K562 (cell line): ENCODE measurements at regions not wholly inside any gene's neighbourhood (a gene's known extent, or its start where the extent isn't known, plus 50 kb on each side); places are given as distances from the start of the nearest gene placed in this dataset.

Experiments used
- ATAC-seq: fragments of 200-7000 bp; cut with Tn5 transposase; 3 replicates; pipeline ENCODE4 v1.9.1; 2020; ENCODE audit warnings: moderate library complexity
- BruUV-seq: library from RNA; stranded (reverse); fragments of 400-500 nt; replicated peaks from 2 replicates; lab custom pipeline; 2021; lab: Mats Ljungman, UMichigan
- CTCF ChIA-PET: fragments of 300-600 bp; formaldehyde crosslinking; extraction: SDS; loops from one replicate; lab custom pipeline; 2021; ENCODE audit warnings: low intra/inter-chr PET ratio; lab: Yijun Ruan, JAX
- POLR2A ChIA-PET: fragments of 300-600, 350-650 bp; sonication (Branson Sonifier 250); formaldehyde crosslinking; extraction: SDS; loops from one replicate; lab custom pipeline; 2021; ENCODE audit warnings: antibody characterized with exemption, inconsistent platforms; lab: Yijun Ruan, JAX
- DNase-seq, 4 experiments: peaks; one replicate each; pipeline versions ENCODE4 v3.0.0 to v3.0.0-alpha.2; 2011 to 2018; ENCODE audit warnings: low spot score in 3 of 4, mixed read lengths in 3 of 4; ENCODE audit errors: extremely low read depth in 1 of 4
- FAIRE-seq: peaks from 2 replicates; lab custom pipeline; 2011; peaks lifted over from hg19 to GRCh38; lab: Jason Lieb, UNC
- H2AFZ ChIP-seq: 2 replicates; pipeline ENCODE4 v1.6.0; 2011; ENCODE audit warnings: low read depth, low read length, control low read depth, inconsistent platforms
- H3K27ac ChIP-seq: fragments of 200-600 bp; 3 replicates; pipeline ENCODE4 v1.8.0; 2011; ENCODE audit warnings: low read depth, mild to moderate bottlenecking, control low read depth, inconsistent platforms, low read length, moderate library complexity, mixed read lengths; ENCODE audit errors: extremely low read depth
- H3K27me3 ChIP-seq, 2 experiments: fragments of 300-600 bp in 1 of 2; 2 replicates in 1 of 2; 3 replicates in 1 of 2; pipeline versions ENCODE4 v1.6.0 to v1.8.0; 2011; ENCODE audit warnings: inconsistent platforms in 2 of 2, low read length in 2 of 2, mild to moderate bottlenecking in 1 of 2, mixed read lengths in 1 of 2, moderate library complexity in 1 of 2; ENCODE audit not compliant: control insufficient read depth in 2 of 2, insufficient read depth in 2 of 2
- H3K36me3 ChIP-seq: fragments of 300-600 bp; 3 replicates; pipeline ENCODE4 v1.8.0; 2011; ENCODE audit warnings: mild to moderate bottlenecking, low read length, inconsistent platforms; ENCODE audit not compliant: control insufficient read depth, insufficient read depth
- H3K4me1 ChIP-seq, 2 experiments: fragments of 200-600 bp in 1 of 2; replicated peaks in 1 of 2; 2 replicates in 1 of 2; 3 replicates in 1 of 2; pipeline versions ENCODE4 v1.5.1 to v1.8.0; 2011; ENCODE audit warnings: inconsistent platforms in 2 of 2, low read length in 2 of 2, mild to moderate bottlenecking in 1 of 2, mixed read lengths in 1 of 2, moderate library complexity in 1 of 2; ENCODE audit not compliant: control insufficient read depth in 2 of 2, insufficient read depth in 2 of 2
- H3K4me2 ChIP-seq: 2 replicates; pipeline ENCODE4 v1.6.1; 2011; ENCODE audit warnings: low read length, control low read depth, inconsistent platforms, mixed read lengths; ENCODE audit not compliant: insufficient read depth
- H3K4me3 ChIP-seq: fragments of 200-600 bp; sonication (generic), shearing (Covaris generic); 2 replicates; pipeline ENCODE4 v1.5.1; 2016; ENCODE audit warnings: control low read depth, inconsistent platforms
- H3K79me2 ChIP-seq: fragments of 200-600 bp; 3 replicates; pipeline ENCODE4 v1.8.0; 2011; ENCODE audit warnings: low read length, inconsistent platforms; ENCODE audit not compliant: control insufficient read depth, insufficient read depth
- H3K9ac ChIP-seq, 2 experiments: 2 replicates each; pipeline versions ENCODE4 v1.6.0 to v1.6.1; 2011; ENCODE audit warnings: low read depth in 2 of 2, low read length in 2 of 2, control low read depth in 1 of 2, inconsistent platforms in 1 of 2, mild to moderate bottlenecking in 1 of 2, mixed read lengths in 1 of 2; ENCODE audit not compliant: insufficient read depth in 1 of 2
- H3K9me1 ChIP-seq: one replicate; pipeline ENCODE4 v1.6.0; 2011; ENCODE audit warnings: inconsistent platforms, mild to moderate bottlenecking, low read length, moderate library complexity; ENCODE audit not compliant: control insufficient read depth, insufficient read depth
- H3K9me3 ChIP-seq: replicated peaks from 2 replicates; pipeline ENCODE4 v1.5.1; 2011; ENCODE audit warnings: low read depth, low read length, inconsistent platforms; ENCODE audit not compliant: control insufficient read depth, insufficient read depth
- H4K20me1 ChIP-seq: replicated peaks from 2 replicates; pipeline ENCODE4 v1.6.1; 2011; ENCODE audit warnings: low read length, inconsistent platforms, mixed read lengths; ENCODE audit not compliant: control insufficient read depth, insufficient read depth
- CHD7 ChIP-seq: fragments of 200-600 bp; sonication (generic); IDR thresholded peaks from one replicate; pipeline ENCODE4 v1.6.1; 2012; ENCODE audit warnings: mild to moderate bottlenecking, low read depth, low read length, inconsistent platforms
- E2F6 ChIP-seq, 2 experiments: IDR thresholded peaks; 2 replicates each; pipeline ENCODE4 v1.6.1; 2011; ENCODE audit warnings: borderline replicate concordance in 1 of 2, control low read depth in 1 of 2, low read depth in 1 of 2, low read length in 1 of 2, mild to moderate bottlenecking in 1 of 2, mixed read lengths in 1 of 2, moderate library complexity in 1 of 2; ENCODE audit not compliant: insufficient read depth in 1 of 2, insufficient read length in 1 of 2, poor library complexity in 1 of 2, severe bottlenecking in 1 of 2; ENCODE audit errors: extremely low read depth in 1 of 2
- FOXO4 ChIP-seq: fragments of 450-650 bp; formaldehyde crosslinking; IDR thresholded peaks from 2 replicates; pipeline ENCODE4 v1.4.0; 2020; ENCODE audit warnings: mild to moderate bottlenecking, moderate library complexity
- HDAC1 ChIP-seq, 2 experiments: fragments of 450-650 bp; IDR thresholded peaks; 2 replicates each; pipeline ENCODE4 v1.6.1; 2016 to 2017; ENCODE audit warnings: inconsistent platforms in 1 of 2, mild to moderate bottlenecking in 1 of 2, moderate library complexity in 1 of 2
- HNRNPK ChIP-seq: fragments of 200-400 bp; formaldehyde crosslinking; IDR thresholded peaks from one replicate; pipeline ENCODE4 v1.6.1; 2018; ENCODE audit warnings: mild to moderate bottlenecking, low read depth, low read length; ENCODE audit not compliant: poor library complexity, severe bottlenecking
- RBM17 ChIP-seq: fragments of 200-400 bp; formaldehyde crosslinking; IDR thresholded peaks from 2 replicates; pipeline ENCODE4 v1.6.1; 2017; ENCODE audit warnings: low read depth, mild to moderate bottlenecking, low read length, borderline replicate concordance
- SOX6 ChIP-seq: fragments of 450-650 bp; IDR thresholded peaks from 2 replicates; pipeline ENCODE4 v1.6.1; 2014; ENCODE audit warnings: mild to moderate bottlenecking
- ZNF77 ChIP-seq: fragments of 250-450 bp; sonication (Bioruptor Pico); IDR thresholded peaks from 2 replicates; pipeline ENCODE4 v1.5.0; 2020
- WGBS: fragments of 100-300 bp; shearing (Covaris generic); methylation state at CpG from one replicate; pipeline ENCODE4 v1.1.6; 2016; ENCODE audit warnings: low coverage, mixed read lengths; ENCODE audit not compliant: insufficient coverage; ENCODE audit errors: missing lambda C conversion rate; 5-methylcytosine and 5-hydroxymethylcytosine counted together
- in situ Hi-C: fragments of 300-500 bp; cut with MboI; formaldehyde crosslinking; loops from 4 replicates; pipeline ENCODE4 v1.15.0; 2018; ENCODE audit warnings: inconsistent platforms, mixed read lengths
- intact Hi-C: fragments of 100-400 bp; cut with micrococcal nuclease; formaldehyde crosslinking; loops from 2 replicates; pipeline ENCODE4 v1.14.2; 2022

- no peak overlapping the region for H3K27ac ChIP-seq
- H3K4me3 ChIP-seq = no peak overlapping the region
- POLR2A ChIA-PET = interaction anchor here (0.7 to 1.0 kb wide), 3 partner anchors 10 to 497 kb away, joined by 3 to 5 read pairs (median 3); no protein-coding TSS in a partner anchor
- no peaks in the 10 kb centered on the region for H3K9me1 ChIP-seq
- FAIRE-seq = no peak
- no peak for ATAC-seq
- H3K9ac ChIP-seq = no peak overlapping the region
- DNase-seq = no peak
- H3K79me2 ChIP-seq = no peaks in the 10 kb centered on the region
- H4K20me1 ChIP-seq = peaks cover 8% of the 10 kb centered on the region; the same call in 1 of the 2 replicates
- no peaks in the 10 kb centered on the region for H3K36me3 ChIP-seq
- no TSS peak for BruUV-seq
- no peak overlapping the region for H3K4me2 ChIP-seq
- peaks cover 12 to 29% of the 10 kb centered on the region in 2 experiments for H3K27me3 ChIP-seq
- intact Hi-C loops (no loop called here), in situ Hi-C loops (no loop called here)
- CTCF ChIA-PET = no interaction called here
- H2AFZ ChIP-seq = no peak overlapping the region
- no peaks in the 10 kb centered on the region for H3K9me3 ChIP-seq
- H3K4me1 ChIP-seq = peaks cover 0 to 11% of the 10 kb centered on the region in 2 experiments; a peak in 2 of 5 replicates
- 37% methylated on average over 8 of the region's 9 CpGs for WGBS
- TF ChIP-seq RBM17 (no peak), ZNF77 (CRISPR knock-in tag) (no peak), SOX6 (no peak), HDAC1 (IDR thresholded peaks at IDR 0.05) (no peak), CHD7 (no peak), FOXO4 (no peak), E2F6 (IDR thresholded peaks at IDR 0.05; ENCODE audit: borderline replicate concordance in 1 of 2, extremely low read depth in 1 of 2, insufficient read depth in 1 of 2, insufficient read length in 1 of 2, low read depth in 1 of 2, low read length in 1 of 2, poor library complexity in 1 of 2, severe bottlenecking in 1 of 2) (no peak), HNRNPK (no peak)
These were observed 65.8 kb downstream of the RMI2 start for GRCh38 chr16:11411059-11411550.
